ENCODE measurements at regions not wholly inside any gene's neighbourhood (a gene's known extent, or its start where the extent isn't known, plus 50 kb on each side); places are given as distances from the start of the nearest gene placed in this dataset.
"Not testable (repeated sequence)": the region's sequence is repeated elsewhere in the genome, so short reads cannot be mapped to it uniquely, and the experiment has no call there.

DNA sequence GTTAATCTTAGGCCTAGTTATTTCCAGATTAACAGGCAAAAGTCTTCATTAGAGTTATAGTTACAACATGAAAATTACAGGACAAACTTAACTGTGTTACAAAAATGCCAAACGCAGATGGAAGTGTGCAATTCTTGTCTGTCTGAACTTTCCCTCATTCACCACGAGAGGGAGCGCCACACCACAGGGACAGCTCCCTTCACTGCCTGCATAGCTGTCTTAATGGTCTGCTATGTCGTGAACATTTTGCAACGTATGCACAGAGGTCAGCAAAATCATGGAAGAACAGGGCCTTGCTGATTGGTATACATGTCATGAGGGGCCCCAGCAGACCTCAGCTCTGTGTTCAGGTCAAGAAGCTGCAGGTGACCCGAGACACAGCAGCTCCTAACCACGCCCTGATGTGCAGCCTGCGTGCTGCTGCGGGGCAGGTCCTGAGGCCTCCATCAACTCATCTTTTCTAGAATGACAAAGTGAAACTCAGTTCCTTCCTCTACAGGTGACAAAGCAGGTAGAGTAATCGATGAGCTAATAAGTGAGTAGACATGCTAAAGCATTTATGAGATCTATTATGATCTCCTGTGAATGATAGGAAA, 78.8 kb upstream of the ATP8B1 start:
- DNase-seq, result peak; percentile 90

DNA sequence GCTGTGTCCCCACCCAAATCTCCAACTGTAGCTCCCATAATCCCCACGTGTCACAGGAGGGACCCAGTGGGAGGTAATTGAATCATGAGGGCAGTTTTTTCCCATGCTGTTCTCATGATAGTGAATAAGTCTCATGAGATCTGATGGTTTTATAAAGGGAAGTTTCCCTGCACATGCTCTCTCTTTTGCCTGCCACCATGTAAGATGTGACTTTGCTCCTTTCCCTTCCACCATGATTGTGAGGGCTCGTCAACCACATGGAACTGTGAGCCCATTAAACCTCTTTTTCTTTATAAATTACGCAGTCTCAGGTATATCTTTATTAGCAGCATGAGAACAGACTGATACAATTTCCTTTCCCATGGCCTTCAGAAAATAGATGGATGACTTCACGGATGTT, 76.8 kb upstream of the ATP8B1 start:
- not testable (repeated sequence) for DNase-seq

DNA sequence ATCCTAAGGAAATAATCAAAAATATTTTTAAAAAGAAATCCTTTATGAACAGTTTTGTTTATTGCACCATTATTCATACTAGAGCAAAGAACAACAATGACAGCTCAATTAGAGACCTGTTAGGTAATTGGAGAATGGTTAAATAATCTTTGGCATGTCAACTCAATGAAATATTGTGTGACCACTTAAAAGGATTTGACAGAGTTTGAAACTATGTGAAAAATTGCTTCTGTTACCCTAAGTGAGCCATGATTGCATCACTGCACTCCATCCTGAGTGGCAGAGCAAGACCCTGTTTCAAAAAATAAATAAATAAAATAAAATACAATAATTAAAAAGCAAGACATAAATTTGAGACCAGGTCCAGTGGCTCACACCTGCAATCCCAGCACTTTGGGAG, 66.1 kb upstream of the ATP8B1 start:
- no peak for DNase-seq

DNA sequence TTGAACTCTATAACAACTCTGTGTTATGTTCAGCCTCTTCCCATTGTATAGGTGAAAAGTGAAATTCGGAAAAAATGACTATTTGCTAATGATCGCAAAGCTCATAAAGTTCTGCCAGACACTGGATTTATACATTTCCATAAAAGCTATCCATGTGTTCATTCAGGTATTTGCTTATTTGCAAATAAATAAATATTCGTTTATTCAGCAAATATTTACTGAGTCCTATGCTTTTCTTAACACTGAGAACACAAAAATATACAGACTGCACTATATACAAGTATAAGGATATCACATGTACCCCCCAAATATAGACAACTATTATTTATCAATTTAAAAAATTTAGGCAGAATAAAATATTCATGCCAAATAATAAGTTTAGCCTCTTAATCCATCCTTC, 63.2 kb upstream of the ATP8B1 start:
- DNase-seq, result no peak

DNA sequence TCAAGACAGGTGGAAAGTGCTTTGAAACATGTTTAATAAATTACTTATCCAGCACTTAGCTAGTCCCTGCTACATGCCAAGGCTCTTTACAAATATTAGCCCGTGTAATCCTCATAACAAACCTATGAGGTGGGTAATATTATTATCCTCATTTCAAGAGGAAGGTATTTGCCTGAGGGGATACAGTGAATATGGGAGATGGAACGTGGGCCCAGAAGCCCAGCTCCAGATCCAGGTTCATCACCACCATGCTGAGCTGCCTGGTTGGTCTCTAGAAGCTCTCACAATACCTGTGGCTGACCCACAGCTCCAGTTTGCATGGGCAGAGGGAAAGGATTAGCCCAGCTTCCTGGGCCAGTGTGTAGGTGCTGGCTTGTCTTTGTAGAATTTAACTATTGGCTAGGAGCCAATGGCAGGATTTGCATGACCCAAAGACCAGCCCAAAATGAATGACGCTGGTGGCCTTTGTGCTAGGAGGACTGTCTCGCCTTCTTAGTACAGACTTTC, 61.6 kb upstream of the ATP8B1 start:
- no peak for DNase-seq

DNA sequence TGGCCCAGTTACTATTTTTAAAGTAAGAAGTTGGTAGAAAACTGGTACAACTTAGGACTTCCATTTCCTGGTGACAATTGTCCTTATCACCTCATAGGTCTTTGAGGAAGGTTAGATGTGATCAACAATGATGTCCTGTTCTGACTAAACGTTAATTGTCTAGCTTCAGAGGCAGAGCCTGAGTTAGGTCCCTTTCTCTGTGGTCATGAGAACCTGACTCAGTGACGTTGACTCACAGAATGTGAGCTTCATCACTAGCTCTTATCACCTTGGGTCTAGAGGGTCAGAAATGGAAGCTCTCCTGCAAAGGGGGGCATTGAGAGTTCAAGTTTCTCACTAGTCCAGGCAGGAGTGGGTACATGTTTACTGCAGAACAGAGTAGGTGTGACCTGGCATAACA, 60.6 kb upstream of the ATP8B1 start:
- no peak for DNase-seq

DNA sequence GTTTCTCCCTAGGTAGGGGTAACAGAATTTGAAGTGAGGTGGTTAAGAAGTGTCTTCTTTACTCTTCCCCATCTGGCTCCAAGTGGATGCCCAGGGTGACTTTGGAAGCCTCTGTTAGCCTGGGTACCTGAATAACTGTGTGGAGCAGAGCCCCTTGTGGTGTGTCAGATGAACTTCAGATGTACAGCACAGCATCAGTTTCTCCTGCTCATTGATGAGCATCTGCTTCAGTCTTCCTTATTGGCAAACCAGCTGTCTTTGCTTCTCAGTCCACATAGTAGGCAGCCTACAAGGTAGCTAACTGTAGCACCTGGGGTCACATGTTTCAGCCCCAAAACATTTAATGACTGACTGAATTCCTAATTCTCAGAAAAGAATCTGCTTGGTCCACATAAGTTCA, 56.2 kb upstream of the ATP8B1 start:
- DNase-seq, result peak; percentile 58

DNA sequence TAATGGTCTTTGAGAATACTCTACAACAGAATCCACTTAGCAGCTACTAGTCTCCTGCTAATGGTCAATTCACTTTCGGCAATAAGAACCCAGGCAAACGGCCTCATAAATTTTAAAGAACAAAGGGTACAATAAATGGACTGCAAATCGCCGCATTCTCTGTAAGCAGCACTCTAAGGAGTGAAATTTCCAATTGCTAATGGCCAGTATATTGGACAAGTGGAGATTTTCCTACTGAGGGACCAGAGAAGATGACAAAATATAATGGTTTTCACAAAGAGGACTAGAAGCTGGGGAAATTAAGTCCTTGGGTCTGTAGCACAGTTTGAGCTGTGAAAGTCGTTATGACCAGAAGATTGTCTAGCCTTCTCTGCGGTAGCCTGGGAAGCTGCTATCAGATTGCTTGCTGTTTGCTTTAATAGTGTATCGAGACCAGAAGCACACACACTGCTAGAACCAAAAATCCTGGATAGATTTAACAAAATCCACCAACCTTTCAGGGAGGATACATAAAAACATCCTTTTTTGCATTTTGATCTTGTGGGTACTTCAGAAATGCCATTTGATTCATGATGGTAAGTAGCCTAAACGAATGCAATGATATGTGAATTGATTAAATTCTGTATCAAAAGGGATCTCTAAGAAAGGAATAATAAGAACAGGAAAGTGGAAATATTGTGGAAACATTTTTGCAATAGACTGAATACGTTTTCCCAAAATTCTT, 53.6 kb upstream of the ATP8B1 start:
- DNase-seq, result no peak

DNA sequence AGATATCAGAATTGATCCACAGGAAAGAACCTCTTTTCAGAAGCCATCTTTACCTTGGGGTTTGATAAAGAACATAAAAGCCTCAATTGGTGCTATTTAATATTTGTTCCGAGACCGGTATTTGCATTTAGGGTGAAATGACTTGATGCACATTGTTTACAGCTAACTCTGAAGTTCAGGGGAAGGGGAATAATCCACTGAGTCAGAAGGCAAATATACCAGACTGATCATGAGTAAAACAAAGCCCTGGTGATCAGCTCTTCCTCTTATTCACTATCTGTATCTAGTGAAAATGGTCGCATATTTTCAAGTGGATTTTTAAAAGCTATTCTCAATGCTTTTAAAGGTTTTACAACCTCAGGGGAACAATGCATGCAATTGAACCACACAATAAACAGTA, 53.0 kb upstream of the ATP8B1 start:
- peak; percentile 9 for DNase-seq

DNA sequence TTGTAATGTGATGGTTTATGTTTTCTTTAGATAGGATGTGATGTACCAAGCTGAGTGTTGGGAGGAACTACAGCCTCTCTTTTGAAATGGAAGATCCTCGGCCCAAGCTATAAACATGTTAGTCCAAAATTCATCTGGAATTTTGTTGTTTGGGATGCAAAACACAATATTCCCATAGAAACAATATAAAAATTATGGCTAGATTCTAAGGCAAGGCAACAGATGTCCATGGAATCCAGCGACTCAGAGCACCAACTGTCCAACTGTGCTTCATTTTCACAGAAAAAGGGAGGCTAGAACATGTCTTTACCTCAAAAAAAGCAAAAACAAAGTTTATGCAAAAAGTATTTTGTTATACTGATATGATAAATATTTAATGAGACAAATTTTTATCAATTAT, 52.4 kb upstream of the ATP8B1 start:
- DNase-seq, result no peak

DNA sequence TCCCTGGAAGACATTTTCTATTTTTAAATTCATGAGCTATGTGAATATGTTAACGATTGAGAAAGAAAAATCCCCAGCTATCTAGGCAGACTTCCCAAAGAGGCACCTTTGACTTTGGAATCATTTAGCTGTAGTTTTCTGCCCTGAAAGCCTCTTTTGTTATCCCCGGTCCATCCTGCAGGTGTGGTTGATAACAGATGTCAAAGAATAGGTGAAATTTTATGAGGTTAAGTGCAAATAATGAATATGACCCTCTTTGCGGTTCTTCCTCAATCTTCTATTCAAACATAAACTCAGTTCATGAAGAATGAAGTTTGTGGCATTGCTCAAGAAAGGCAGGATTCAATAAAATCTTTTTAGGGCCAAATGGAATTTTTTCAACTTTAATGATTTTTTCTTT, 51.6 kb upstream of the ATP8B1 start:
- DNase-seq, result no peak

DNA sequence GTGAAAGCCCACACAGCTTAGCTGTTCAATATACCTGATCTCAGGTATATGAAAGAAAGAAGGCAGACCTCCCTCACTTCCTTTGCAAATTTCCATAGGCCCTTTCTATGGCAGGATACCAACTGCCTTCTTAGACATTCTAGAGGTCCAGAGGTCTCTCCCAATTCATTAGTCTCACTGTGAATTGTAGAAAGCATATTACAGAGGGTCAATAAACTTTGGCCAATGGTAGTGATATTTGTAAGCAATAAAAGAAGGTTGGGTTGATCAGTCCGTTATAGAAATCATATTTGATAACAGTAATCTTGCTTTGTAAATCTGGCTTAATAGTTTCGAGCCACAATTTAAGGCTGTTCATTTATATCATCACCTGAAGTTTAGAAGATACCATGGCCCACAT, 50.7 kb upstream of the ATP8B1 start:
- no peak for DNase-seq

DNA sequence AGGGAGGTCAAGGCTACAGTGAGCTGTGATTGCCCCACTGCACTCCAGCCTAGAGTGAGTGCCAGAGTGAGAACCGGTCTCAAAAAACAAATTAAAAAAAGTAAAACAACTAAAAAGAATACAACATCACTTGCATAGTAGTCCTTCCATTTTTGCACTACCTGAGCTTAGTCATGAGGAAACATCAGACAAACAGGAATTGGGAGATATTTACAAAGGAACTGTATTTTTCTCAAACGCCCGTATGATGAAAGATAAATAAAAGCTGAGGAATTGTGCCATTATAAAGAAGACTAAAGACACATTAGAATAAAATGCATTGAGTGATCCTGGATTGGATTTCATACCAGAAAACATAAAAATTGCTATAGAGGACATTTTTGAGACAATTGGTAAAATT, 50.0 kb upstream of the ATP8B1 start:
- DNase-seq, result no peak

All from dermis blood vessel endothelial cell (primary cell).